HG03460 (cell line): ENCODE measurements at regions not wholly inside any gene's neighbourhood (a gene's known extent, or its start where the extent isn't known, plus 50 kb on each side); places are given as distances from the start of the nearest gene placed in this dataset.
"Not testable (repeated sequence)": the region's sequence is repeated elsewhere in the genome, so short reads cannot be mapped to it uniquely, and the experiment has no call there.

Source experiments
- ATAC-seq: cut with Tn5 transposase; IDR thresholded peaks from one replicate; pipeline ENCODE4 v1.9.1; 2021; ENCODE audit not compliant: unreplicated experiment

DNA sequence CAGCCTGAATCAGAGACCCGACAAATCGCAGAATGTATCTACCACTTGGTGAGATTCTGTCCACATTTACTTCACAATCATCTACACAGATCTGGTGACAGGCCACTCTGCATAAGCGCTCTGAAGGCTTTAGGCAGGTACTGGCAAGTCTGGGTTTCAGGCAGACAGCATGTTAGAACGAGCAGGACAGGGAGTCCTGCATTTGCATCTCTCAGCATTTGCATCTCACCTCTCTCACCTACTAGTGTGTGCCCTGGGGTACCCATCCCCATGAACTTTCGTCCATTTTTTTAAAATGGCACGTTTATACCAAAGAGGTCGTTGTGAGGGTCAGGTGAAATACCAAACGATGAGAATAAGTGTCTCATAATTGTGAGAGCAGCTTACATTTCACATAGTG, 108.2 kb downstream of the SPATA31A1 start:
- ATAC-seq: peak; percentile 38

DNA sequence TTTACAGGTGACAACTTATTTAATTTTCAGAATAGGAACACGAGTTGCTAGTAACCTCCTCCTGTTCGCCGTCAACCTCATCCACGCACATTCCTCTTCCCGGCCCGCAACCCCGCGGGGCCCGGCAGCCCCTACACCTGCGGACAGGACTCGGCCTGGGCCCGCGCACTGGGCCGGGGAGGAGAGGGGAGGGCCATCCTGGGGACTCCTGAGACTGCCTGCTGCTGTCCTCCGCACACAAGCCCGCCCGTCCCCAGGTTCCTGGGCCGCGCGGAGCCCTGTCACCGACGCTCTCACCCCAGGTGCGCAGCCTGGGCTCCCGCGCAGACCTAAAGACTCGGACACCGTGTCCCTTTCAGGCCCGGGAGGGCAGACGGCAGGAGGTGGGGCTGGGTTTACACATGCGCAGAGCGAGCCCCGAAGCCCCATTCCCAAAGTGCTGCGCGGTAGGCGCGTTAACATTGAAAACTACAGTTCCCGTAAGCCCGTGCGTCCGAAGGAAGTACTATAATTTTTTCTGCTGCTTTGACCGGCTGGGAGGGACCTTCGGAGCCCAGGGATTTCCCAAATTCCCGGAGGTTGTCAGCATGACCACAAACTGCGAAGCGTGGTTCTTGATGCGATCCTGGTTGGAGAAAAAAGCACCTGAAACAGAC, 108.8 kb downstream of the SPATA31A1 start:
- peak; percentile 98 for ATAC-seq

DNA sequence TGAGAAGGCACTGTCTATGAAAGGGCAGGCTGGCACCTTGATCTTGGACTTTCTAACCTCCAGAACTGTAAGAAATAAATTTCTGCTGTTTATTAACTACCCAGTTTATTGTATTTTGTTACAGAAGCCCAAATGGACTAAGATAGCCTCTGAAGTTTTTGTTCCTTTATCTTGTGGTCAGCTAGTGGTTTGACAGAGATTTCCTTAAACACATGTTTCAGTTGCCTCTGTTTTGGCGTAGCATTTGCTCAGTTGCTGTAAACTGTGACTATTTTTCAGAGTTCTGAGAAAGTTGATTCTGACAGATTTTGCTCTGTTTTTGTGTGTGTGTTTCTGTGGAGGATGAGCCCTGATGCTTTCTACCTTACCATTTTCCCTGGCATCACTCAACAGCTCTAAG, 119.0 kb downstream of the SPATA31A1 start:
- ATAC-seq: peak; percentile 100

DNA sequence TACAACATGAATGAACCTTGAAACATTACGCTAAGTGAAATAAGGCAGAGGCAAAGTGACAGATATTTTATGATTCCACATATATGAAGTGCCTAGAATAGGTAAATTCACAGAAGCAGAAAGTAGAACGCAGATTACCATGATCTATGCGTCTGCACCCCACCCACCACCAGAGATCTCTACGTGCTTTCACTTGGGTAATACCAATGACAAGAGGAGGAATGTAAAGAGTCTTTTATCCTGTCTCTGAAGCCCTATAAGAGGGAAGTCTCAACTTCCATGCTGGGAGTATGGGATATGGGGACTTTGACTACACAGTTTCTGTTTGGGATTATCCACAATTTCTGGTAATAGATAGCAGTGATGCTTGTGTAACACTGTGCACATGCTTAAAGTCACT, 127.6 kb downstream of the SPATA31A1 start:
- not testable (repeated sequence) for ATAC-seq

DNA sequence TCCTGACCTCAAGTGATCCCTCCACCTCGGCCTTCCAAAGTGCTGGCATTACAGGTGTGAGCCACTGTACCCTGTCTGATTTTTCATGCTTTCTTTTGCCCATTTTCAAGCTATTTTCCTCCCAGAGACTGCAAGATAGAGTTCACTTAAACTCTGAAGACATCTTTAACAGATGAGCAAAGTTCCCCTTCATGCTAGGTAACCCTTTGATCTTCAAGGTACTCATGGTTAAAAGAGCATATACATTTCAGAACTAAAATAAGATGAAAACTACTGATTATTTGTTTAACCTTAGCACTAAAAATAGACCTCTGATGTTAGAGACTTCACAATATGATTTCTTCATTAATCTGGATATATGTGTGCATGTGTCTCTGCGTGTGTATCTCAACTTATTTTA, 128.4 kb downstream of the SPATA31A1 start:
- peak; percentile 33 for ATAC-seq

DNA sequence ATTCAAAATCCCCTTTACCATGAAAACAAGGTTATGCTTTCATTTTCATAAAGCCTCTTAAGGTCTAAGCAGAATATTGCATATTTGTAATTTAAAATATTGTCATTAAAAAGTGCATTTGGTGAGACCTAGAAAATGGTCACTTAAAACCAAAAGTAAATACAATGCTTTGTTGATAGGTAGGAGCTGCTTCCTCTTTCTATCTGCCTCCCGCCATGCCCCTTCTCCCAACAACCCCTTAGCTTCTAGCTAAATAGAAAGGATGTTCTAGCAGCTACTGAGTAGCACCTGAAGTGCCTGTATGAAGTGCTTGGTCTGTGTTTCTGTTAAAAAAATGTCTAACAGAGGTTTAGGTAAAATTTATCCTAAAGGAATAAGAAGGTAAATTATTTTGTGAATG, 128.8 kb downstream of the SPATA31A1 start:
- peak; percentile 87 for ATAC-seq

DNA sequence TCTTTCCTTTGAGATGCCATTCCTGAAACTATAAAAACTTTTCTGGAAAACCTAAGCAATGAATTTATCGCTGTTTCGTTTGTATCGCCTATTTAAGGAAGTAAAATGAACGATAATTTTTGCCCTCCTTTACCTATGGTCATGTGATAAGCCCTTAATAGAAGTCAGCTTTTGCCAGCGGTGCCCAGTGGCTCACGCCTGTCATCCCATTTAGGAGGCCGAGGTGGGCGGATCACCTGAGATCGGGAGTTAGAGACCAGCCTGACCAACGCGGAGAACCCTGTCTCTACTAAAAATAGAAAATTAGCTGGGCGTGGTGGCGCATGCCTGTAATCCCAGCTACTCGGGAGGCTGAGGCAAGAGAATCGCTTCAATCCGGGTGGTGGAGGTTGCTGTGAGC, 132.0 kb downstream of the SPATA31A1 start:
- not testable (repeated sequence) for ATAC-seq

DNA sequence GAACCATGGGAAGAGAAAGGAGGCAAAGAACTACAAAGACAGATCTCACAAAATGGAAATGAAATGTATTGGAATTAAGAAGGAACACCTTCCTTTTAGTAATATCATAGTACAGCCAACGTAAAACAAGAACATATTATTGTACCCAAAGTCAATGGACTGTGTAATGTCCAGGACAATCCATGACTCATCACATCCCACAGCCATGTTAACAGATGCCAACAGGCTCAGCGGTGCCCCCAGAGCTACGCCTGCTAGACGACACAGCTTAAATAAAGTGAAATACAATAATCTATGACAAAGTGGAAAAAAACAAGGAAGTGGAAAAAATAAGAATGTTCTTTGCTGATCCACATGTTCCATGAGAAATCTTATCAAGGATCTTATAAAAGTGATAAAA, 140.8 kb downstream of the SPATA31A1 start:
- ATAC-seq: not testable (repeated sequence)

DNA sequence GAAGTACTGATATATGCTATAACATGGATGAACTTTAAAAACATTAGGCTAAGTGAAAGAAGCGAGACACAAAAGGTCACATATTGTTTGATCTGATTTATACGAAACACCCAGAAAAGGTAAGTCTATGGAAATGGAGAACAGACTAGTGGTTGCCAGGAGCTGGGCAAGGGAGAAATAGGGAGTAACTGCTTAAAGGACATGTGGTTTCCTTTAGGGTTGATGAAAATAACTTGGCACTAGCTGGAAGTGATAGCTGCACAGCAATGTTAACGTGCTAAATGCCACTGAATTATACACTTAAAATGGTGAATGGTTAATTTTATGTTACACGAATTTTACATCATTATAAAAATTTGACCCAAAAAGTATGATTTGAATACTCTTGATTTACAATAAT, 147.7 kb downstream of the SPATA31A1 start:
- ATAC-seq: not testable (repeated sequence)

DNA sequence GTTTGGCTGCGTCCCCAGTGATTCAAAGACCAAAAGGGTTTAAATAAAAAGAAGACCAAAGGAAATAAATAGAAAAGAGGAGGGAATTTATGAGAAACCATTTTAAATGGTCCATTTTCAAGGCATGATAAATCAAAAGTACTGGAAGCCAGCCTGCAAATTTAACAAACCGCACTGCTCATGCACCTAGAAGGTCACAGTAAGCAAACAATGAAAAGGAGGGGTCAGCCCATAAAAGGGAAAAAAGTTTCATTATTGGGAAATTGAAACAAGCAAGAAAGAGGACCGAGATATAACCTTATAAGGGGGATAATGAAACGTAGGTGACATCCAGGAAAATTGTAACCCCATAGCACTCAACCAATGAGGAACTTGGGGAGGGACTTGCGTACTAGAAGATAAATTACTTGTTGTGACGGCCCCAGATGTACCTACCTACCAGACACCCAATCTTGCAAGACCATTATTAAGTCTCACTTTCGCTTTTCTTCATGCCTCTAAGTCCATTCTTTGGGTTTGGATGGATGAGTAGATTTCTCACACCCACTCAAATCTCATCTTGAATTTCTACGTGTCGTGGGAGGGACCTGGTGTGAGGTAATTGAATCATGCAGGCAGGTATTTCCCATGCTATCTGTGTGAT, 172.0 kb downstream of the SPATA31A1 start:
- ATAC-seq: not testable (repeated sequence)

DNA sequence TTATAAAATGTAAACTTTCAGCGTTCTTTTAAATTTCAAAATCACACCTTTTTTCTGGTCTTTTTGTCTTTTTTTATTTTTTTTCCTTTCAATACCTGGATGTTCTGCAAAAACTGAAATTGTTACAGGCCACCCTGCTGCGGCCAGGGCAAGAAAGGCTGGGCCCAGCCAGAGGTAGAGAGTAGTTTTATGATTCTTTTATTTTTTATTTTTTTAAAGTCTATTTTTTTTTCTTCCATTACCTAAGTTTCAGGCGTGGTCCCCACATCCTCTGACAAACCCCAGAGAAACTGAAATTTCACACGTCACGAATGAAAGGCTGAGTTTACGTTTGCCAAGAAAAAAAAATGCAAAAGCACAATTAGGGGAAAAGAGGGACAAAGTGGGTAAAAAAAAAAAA, 177.1 kb downstream of the SPATA31A1 start:
- peak; percentile 69 for ATAC-seq

DNA sequence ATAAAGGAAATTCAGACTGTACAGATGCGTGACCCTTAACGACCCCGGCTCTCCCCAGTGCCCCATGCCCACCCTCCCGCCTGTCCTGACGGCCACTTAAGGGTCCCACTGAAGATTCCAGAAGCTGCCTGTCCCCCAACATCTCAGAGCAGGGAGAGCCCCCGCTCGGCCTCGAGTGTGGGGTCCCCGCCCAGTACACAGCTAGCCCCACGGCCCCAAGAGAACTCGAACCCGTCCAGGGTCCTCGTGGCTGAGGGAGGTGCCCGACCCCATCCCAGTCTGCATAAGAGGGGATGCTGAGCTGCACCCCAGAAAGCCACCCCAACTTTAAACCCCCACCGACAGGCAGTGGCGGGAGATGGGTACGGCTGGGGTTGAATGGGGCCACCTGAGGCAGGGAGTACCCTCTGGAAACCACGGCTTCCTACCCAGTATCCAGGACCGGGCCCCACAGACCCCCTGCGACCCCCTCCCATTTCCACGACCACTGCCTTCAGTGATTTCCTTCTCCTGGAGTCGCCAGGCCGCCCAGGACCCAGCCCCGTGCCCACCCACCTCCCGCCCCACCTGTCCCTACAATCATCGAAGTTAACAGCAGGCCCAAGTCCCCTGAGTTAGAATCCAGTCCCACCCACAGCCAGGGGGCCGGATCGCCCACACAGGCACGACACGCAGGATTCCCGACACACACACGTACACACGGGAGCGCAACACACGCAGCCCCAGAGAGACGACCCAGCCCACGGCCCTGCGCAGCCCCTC, 177.7 kb downstream of the SPATA31A1 start:
- ATAC-seq: not testable (repeated sequence)

DNA sequence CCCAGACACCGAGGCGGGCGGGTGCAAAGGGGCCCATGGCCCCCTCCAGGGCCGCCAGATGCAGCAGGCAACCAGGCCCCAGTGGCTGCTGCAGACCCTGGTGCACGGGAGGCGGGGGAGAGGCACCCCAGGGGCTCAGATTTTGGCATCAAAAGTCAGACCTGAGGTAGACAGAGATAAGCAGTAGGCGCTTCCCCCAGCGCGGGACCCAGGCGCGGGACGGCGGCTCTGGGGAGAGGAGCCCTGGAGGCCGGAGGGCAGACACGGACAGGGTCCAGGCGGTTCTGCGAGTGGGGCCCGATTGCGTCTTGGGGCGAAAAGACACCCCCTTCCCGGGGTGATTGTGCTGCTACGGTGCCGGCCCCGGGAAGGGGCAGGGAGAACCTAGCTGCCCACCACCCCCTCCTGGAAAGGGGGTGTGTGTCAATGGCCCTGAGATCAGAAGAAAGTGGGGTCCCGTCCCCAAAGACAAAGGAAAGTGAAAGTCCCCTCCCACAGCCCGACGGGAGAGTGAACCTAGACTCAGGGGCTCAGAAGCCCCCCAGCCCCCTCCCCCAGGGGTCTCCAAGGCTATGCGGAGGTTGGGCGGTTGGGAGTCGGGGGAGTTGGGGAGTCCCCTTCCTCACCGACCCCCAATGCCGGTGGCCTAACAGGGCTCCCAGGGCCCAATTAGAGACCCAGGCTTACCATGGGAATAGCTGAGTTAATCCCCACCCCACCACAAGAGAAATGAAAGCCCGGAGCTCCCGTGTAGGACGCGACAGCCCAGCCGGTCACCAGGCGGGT, 178.5 kb downstream of the SPATA31A1 start:
- ATAC-seq: not testable (repeated sequence)

DNA sequence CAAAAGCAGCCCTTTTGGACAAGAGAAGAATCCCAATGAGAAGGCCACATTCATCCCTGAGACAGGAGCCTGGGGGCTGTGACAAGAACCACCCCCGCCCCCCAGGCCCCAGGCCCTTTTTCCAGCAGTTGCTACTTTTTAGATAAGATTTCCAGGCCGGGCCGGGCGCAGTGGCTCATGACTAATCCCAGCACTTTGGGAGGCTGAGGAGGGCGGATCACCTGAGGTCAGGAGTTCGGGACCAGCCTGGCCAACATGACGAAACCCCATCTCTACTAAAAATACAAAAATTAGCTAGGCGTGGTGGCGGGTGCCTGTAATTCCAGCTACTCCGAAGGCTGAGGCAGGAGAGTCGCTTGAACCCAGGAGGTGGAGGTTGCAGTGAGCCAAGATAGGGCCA, 179.4 kb downstream of the SPATA31A1 start:
- ATAC-seq: not testable (repeated sequence)

DNA sequence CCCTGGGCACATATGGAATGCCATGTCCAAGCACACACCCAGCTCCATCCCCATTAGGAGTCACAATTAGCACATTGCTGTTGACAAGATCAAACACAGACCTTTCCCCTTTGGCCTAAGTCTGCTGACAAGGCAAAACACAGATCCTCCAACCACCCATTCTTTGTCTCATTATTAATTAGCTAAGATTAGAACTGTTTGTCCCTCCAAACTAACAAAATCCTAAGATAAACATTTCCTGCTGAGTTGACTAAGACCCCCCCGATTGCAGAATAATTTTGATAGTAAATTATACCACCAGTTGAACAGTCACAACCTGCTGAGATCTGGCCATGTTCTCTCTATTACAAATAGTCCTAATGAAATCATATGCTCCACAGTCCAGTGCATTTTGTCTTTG, 186.7 kb downstream of the SPATA31A1 start:
- ATAC-seq: not testable (repeated sequence)

DNA sequence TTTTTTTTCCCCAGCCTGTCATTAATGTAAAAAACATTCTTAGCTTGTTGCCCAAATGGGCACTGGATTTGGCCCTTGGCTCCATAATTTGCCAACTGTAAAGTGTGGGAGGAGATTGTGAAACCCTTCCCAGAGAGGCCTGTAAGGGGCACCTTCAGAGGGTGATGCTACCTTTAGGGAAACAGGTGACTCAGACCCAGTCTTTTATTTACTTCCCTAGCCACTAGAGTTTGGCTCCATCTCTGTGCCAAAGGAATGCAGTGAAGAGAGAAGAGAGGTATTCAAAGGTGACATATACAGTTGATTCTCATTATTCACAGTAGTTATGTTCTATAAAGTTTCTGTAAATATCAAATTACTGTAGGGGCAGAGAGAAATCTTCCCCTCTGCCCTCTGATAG, 189.6 kb downstream of the SPATA31A1 start:
- ATAC-seq: not testable (repeated sequence)

DNA sequence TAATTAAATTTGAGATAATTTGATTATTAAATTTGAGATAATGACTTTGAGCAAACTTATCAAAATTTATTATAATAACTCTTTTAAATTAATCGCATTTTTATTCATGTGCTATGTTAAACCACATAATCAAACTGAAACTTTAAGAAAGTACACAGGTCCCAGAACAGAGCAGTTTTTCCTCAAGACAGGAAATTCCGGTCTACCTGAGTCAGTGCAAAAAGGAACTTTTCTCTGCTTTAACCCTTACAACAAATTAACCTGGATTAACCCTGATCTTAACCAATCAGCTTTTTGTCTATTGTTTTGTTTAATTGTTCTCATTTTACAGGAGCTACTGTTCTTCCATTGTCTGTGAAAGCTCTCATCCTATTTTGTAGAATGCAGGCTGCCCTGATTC, 195.1 kb downstream of the SPATA31A1 start:
- not testable (repeated sequence) for ATAC-seq

DNA sequence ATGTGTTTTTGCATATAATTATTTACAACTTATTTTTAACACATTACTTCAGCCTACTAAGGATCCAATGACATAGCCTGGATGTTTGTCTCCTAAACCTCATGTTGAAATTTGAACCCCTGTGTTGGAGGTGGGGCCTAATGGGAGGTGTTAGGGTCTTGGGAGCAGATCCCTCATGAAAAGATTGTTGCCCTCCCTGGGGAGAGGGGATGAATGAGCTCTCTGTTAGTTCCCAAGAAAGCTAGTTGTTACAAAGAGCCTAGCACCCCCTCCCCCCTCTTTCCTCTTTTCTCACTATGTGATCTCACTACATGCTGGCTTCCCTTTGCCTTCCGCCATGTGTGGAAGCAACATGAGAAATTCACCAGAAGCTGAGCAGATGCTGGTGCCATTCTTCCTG, 196.1 kb downstream of the SPATA31A1 start:
- ATAC-seq: not testable (repeated sequence)

DNA sequence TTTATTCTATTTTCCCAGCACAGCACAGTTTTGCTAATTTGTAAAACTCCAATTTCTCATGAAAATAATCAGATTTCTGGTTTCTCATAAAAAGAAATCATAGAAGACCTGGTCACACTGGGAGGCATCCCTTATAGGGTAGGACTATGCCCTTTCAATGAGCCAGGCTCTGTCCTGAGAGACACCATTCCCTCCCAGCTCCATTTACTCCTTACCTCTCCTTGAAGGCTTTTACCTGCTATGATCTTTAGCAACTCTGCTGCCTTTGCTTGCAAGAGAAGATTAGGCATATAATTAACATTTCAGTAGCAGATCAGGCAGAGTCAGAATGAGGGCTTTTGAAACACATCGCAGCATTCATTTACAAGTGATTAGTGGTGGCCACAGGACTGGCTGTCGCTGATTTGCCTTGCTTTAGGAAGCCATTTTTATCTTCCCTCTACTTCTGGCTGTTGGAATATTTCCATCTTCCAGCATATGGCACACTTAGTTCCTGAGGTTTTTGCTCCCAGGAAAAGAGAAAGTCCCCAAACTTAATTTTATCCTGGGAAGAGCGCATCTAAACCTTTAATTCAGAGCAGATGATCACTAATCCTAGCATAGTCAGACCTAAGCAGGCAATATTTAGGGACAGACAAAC, 196.9 kb downstream of the SPATA31A1 start:
- ATAC-seq: not testable (repeated sequence)

DNA sequence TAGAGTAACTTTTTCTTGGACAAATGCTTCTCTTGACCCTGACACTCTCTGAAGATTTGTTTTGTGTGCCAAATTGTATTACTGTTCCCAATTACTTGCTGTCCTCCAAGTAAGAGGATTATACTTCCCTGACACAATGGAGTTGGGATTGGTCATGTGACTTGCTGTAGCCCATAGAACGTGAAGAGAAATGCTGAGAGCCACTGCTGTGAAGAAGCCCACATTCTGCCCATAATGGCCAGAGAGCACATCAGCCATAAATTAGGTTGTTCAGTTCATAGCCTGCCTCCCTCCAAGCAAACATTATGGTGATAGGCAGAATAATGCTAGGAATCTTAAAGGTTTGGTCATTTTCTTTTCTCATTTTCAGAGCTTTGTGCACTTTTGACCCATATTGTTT, 198.9 kb downstream of the SPATA31A1 start:
- not testable (repeated sequence) for ATAC-seq

DNA sequence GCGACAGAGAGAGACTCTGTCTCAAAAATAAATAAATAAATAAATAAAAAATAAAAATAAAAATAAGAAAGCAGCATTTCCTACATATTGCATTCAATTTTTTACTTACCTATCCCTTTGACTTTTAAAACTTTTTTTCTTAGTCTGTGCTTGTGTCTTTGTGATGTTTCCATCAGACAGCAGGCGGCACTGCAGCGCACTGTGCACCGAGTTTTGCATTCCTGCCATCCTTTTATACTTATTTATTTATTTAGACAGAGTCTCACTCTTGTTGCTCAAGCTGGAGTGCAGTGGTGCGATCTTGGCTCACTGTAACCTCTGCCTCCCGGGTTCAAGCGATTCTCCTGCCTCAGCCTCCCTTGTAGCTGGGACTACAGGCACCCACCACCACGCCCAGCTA, 203.9 kb downstream of the SPATA31A1 start:
- ATAC-seq: not testable (repeated sequence)
